Peyer's patch (tissue), 4 donors: ENCODE measurements at regions not wholly inside any gene's neighbourhood (a gene's known extent, or its start where the extent isn't known, plus 50 kb on each side); places are given as distances from the start of the nearest gene placed in this dataset.

Experiments
- CTCF ChIP-seq, 6 experiments: fragments of 450-650 bp in 4 of 6; fragments of 200-600 bp in 2 of 6; sonication (generic) in 1 of 6; IDR thresholded peaks; one replicate each; pipeline ENCODE4 v1.5.1; 2017 to 2019; ENCODE audit warnings: antibody characterized with exemption in 6 of 6, mild to moderate bottlenecking in 3 of 6, moderate library complexity in 1 of 6
- POLR2A ChIP-seq, 2 donors: fragments of 450-650 bp; IDR thresholded peaks; one replicate each; pipeline ENCODE4 v1.5.1; 2017; ENCODE audit warnings: antibody characterized with exemption in 2 of 2, mild to moderate bottlenecking in 2 of 2, moderate library complexity in 2 of 2

GRCh38 chr11:16468735-16469453, 112.5 kb upstream of the SOX6 start:
- TF ChIP-seq CTCF (IDR thresholded peaks at IDR 0.05): no peak
- TF ChIP-seq POLR2A (IDR thresholded peaks at IDR 0.05): no peak
